Neural cell (in vitro differentiated cells): ENCODE measurements at regions not wholly inside any gene's neighbourhood (a gene's known extent, or its start where the extent isn't known, plus 50 kb on each side); places are given as distances from the start of the nearest gene placed in this dataset.

Source experiments
- CTCF ChIP-seq: fragments of 450-650 bp; IDR thresholded peaks from 2 replicates; pipeline ENCODE4 v1.5.1; 2014; ENCODE audit warnings: antibody characterized with exemption, mild to moderate bottlenecking, moderate library complexity; ENCODE audit not compliant: poor library complexity, severe bottlenecking
- EZH2 ChIP-seq: fragments of 200-600, 300-800 bp; shearing (Covaris generic), sonication (generic); IDR thresholded peaks from 2 replicates; pipeline ENCODE4 v1.6.1; 2014; ENCODE audit warnings: antibody characterized with exemption, low read length, borderline replicate concordance, mild to moderate bottlenecking; ENCODE audit not compliant: insufficient read depth, poor library complexity, severe bottlenecking
- SMC3 ChIP-seq: fragments of 450-650 bp; conservative IDR thresholded peaks from 2 replicates; pipeline ENCODE4 v1.6.1; 2014; ENCODE audit warnings: antibody characterized with exemption, mild to moderate bottlenecking, moderate library complexity; ENCODE audit not compliant: poor library complexity

GRCh38 chr6:984031-984430 is 291.1 kb upstream of the EXOC2 start:
- no peak for TF ChIP-seq CTCF
- no peak for TF ChIP-seq SMC3
- TF ChIP-seq EZH2, result no peak
